Amniotic stem cell (primary cell): ENCODE measurements at regions not wholly inside any gene's neighbourhood (a gene's known extent, or its start where the extent isn't known, plus 50 kb on each side); places are given as distances from the start of the nearest gene placed in this dataset.

Source experiments
- DNase-seq: peaks from one replicate; lab custom pipeline; 2025; lab: John Stamatoyannopoulos, UW

DNA sequence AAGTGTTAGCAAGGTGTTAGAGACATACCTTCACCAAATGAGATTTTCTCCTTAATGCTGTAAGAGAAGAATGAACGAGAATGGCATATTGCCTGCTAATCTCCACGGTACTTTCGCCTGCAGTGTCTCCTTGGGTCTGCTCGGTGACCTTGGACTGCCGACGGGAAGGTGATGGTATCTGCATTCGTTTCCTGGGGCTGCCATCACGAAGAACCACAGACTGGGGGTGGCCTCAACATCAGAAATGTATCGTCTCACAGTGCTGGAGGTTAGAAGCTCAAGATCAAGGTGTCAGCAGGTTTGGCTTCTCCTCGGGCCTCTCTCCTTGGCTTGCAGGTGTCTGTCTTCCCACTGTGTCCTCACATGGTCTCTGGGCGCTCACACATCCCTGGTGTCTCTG is 86.3 kb upstream of the TNRC6C start:
- DNase-seq = no peak

DNA sequence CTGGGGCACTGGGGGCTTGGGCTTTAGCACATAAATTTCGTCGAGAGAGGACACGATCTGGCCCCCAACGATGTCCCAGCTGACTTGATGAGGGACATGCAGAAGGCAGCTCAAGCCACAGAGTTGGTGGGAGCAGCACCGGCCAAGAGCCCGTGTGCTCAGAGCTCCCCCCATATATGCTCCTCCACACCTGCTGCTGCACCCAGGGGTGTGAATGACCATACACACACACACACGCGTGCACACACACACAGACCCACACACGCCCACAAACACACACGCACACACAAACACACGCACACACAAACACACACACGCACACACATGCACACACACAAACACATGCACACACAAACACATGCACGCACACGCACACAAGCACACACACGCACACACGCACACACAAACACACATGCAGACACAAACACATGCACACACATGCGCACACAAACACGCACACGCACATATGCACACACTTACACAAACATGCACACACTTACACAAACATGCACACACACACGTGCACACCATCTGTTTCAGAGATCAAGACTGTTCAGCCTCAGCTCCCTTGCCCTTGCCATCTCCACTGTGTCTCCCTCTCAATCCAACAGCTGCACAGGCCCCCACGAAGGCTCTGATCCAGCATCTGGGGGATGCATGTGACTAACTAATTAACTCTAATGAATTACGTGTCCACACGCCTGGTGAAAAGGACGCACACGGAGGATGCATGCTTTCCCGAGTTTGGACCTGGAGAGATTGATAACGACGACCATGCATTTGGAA is 85.6 kb upstream of the TNRC6C start:
- no peak for DNase-seq

DNA sequence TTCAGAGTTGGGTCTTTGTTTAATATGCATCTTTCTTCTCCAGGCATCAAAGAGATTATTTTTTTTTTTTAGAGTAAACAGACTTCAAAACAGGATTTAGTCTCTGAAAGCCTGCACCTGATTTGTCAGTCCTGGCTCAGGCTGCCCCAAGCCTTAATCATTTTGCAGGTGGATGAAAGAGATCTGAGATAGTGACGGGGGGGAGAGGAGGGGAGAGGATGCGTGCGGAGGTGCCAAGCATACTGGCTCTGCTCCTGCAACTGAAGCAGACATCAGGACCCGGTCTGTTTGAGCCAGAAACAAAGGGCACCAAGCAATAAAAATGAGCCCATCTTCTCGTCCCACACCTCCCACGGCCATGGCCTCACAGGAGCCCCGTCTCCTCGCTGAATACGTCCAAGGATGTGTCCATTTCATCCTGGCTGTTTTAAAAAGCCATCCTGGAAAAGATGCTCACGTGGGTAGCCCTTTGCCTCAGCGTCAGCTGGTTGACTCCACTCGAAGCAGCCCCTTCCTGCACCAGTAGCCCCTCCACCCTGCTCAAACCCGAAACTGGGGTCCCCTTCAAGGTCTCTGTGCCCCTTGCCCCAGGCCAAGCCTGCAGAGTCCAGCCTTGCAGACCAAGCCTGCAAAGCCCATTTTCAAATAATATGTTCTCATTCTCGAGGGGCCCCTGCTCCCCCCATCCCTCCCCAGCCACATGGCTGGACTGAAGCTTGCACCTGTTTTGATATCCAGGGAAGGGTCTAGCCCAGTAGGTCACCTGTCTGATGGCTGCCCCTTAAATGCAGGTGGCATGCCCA is 84.8 kb upstream of the TNRC6C start:
- DNase-seq = no peak

DNA sequence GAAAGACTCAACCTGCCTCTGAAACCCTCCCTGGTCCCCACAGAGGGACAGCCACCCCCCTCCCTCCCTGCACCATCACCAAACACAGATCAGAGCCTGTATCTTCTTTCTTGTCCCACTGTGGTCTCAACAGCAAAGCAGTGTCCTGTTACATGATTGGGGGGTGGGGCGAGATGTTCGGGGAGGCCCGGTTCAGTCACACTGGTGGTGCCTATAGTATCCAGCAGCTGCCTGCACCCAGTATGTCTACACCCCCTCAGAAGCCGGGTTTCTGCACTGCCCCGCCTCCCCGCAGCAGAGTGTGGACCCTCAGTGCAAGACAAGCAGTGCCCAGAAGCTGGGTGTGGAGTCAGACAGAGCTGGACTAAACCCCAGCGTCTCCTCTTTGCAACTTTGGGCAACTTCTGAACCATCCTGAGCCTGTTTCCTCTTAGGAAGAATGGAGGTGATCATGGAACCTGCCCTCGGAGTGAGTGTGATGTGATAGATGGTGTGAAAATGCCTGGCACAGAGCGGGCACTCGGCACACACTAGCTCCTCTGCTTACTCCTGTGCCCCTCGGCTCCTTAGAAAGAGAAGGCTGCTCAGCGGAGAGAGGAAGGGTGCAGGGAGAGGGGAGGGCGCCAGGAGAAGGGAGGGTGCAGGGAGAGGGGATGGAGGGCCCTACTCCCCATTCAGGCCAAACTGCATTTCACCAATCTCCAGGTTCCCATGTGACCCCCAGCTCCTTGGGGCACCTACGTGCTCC is 84.0 kb upstream of the TNRC6C start:
- DNase-seq = no peak

- DNase-seq = peak; percentile 67
Measured at GRCh38 chr17:77875051-77875780, 83.3 kb upstream of the TNRC6C start.

DNA sequence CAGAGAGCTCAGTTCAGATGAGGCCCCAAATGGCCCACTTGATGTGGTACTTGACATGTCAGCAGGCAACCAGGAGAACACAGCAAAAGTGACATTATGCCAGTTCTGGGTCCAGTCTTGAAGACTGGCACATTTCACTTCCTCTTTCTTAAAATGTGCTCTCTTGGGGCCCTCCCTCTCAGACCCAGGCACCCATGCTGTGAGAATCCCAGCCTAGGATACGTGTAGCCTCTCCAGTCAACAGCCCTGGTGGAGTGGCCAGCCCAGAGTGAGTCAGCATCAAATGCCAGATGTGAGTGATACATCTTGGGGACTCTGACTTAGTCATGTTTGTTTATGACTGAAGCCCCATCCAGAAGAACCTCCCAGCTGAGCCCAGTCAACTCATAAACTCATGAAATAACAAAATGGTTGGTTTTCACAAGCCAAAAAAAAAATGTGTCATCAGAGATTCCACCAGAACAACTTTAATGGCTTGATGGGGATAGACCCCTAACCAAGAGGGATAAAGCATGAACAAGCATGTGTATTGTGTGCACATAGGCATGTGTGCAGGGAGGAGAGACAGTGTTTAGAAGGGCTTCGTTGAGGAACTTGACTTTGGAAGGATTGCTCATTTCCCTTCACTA is 82.5 kb upstream of the TNRC6C start:
- DNase-seq = no peak

GRCh38 chr17:77877036-77877435 is 81.5 kb upstream of the TNRC6C start:
- no peak for DNase-seq

DNA sequence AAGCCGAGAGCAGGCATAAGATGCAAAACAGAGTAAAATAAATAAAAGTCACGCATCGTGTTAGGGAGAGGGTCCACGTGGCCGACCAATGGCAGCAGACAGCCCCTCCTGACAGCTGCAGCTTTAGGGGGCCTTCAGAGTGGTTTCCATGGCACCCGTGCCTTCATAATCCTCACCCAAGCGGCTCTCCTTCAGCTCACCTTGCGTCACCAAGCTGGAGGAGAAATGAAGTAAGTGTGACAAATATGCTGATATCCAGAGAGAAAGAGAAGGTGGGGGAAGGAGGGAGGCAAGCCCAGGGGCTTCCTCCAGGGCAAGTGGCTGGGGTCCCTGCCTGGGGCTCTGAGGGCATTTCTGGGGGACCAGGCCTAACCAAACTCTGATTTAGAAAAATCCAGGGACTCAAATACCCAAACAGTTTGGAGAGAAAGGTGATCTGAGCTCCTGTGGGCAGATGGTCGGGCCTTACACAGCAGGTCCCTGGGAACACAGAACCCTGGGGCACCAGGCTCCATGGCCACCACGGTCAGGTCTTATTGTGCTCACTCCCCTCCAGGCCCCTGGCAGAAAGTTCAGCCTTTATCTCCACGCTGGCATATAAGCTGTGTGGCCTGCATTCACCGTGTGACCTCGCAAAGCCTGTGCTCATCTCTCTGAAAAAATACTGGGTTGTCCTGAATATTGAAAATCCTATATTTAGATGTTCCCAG is 80.7 kb upstream of the TNRC6C start:
- no peak for DNase-seq

DNA sequence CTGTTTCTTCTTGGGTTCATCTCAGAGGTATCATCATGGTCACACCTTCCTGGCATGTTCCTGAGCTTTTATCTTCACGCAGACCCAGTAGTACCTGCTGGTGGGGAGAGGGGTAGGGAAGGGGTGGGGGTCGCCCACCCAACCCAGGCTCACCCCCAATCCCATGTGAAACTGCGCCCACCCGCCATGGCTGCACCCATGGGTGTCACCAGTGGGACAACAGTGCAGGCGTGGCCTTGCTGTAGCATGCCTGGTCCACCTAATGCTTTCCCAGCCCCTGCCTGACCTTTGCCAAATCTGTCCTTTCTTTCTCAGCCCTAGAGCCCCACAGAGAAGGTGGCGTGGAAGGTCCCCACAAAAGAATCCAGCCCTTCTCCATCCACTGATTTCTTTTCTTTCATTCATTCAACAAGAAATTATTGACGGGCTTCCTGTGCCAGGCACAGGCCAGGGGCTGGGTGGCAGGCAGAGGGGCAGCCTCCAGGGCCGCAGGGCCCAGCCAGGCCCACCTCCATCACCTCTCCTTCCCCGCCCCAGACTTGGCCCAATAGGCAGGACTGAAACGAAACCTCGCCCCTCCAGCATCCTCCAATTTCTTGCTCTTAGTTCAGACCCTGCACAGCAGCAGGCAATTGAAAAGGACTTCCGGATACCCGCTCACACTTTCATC is 79.1 kb upstream of the TNRC6C start:
- no peak for DNase-seq

DNA sequence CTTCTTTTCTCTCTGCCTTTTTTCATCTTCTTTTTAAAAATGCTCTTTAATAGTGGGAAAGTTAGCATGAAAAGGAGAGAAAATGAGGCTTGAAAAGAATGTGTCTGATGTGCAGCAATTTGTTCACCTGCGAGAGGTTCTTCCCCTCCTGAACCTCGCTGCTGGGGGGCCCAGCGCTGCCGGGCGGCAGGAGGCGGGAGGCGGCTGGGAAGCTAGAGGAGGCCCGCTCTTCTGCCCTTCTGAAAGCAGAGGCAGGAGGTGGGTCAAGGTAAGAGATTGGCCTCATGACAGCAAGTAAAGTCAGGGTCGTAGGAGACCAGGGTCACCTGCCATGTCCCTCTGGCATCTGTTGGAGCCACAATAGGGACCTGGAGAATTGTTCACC is 78.6 kb upstream of the TNRC6C start:
- DNase-seq = no peak

DNA sequence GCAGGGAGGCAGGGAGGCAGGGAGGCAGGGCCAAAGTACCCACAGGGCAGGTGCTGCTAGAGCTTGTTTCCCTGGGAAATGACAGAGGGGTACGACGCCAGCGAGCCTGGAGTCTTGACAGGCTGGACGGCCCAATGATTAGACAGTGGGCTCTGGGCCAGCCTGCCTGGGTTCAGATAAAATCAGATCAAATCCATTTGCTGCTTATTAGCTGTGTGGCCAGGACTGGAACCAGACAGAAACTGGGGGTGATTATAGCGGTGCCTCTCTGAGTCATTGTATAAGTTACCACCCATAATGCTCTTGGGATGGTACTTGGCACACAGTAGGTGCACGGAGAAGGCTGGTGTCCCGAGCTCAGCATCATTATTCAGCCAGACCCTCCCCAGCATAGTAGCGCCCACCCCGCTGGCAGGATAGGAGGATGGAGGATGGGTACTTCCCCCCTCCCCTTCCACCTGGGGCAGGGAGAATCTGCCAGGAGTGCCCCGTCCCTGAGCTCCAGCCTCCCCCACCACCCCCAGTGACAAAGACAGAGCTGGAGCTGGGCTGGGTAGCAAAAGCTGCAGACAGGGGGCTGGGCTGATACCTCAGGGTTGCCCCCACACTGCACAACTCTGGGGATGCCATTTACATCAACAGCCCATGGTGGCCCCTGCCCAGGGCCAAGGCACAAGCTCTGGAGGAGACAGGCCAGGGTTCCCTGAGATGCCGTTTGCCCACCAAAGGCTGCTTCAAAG is 77.6 kb upstream of the TNRC6C start:
- no peak for DNase-seq

- DNase-seq = no peak
Measured at GRCh38 chr17:77881545-77881944, 77.0 kb upstream of the TNRC6C start.

DNA sequence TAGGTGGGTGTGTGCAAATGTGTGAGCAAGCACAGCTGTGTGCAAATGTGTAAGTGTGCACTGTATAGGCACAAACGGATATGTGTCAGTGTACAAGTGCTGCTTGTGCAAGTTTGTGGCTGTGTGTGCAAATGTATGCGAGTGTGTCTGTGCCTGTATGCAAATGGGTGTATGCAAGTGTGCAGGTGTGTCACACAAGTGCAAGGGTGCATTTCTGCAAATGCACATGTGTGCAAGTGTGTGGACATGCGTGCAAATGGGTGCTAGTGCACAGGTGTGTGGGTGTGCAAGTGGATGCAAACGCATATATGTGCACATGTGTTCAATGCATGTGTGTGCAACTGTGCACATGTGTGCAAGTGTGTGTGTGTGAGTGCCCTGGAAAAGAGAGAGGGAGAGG is 76.5 kb upstream of the TNRC6C start:
- DNase-seq = no peak

DNA sequence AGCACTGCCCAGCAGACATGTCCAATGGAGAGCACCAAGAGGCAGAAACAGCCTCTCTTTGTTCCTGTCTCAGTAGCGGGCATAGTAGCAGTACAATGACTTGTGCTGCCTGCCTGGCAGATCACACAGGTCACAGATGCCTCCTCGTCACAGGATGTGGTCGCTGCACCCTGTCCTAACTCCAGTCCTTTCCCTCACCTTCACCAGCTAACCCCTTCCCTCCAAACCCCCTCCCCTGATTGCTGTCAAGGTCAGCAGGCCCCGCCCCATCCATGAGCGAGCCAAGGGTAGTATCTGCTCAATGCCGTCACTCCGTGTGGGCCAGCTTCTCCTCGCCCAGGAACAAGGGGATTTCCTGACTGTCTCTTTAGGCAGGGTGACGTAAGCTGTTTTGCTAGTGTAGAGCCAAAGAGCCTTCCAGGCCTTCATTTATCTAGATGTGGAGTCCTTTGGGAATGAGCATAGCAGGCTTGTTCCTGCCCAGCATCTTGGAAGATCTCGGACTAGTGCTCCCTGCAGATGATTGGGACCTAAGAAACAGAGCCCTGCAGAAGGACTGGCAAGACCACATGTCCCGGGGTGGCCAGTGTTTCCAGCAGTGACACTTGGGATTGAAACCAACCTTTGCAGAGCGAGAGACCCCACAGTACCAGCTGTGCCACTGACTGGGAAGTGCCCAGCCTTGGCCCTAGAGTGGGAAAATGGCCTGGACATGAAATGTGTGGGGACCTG is 75.9 kb upstream of the TNRC6C start:
- no peak for DNase-seq

DNA sequence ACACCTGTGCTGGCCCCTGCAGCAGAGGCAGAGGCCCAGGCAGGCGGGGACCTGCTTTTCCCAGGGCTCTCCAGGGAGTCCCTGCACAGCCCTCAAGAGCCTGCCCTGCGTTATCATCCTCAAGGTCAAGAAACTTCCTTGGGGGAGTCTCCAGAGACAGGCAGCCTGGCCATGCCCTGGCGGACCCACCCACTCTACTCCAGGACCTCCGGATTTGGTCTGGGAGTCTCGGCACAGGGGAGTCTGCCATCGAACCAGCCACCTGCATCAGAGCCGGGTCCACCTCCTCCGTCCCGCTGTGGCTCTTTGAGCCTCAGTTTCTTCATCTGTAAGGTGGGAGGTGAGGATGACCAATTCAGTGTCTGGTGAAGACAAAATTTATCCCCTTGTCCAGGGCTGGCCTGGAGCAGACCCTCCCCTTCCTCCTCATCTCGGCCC is 75.3 kb upstream of the TNRC6C start:
- DNase-seq = no peak

- DNase-seq = no peak
Measured at GRCh38 chr17:77884019-77884418, 74.5 kb upstream of the TNRC6C start.

GRCh38 chr17:77884967-77885641 is 73.4 kb upstream of the TNRC6C start:
- no peak for DNase-seq

- DNase-seq = no peak
Measured at GRCh38 chr17:77885678-77886386, 72.7 kb upstream of the TNRC6C start.
